D341Med (cell line): ENCODE measurements at regions not wholly inside any gene's neighbourhood (a gene's known extent, or its start where the extent isn't known, plus 50 kb on each side); places are given as distances from the start of the nearest gene placed in this dataset.

Source experiments
- DNase-seq: peaks from one replicate; pipeline ENCODE4 v3.0.0; 2012; ENCODE audit warnings: low spot score

GRCh38 chr2:104702031-104702850 lies 151.7 kb upstream of the POU3F3 start:
- DNase-seq: no peak

DNA sequence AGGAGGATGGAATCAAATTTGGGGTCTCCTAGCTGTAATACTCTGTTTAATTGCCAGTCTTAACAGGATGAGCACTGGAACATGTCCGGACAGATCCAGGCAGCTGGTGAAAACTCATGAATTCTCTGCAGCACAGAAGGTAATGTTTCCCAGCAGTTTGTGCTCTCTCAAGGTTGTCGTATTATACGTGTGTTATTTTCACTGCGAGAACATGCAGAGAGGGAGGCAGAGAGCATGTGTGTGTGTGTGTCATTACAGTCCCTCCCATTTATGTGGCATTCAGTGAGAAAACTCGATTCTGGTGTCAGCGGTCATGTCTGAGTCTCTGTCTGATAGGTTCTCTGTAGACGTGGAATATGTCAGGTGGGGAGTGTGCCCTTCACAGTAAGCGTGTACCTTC lies 150.2 kb upstream of the POU3F3 start:
- no peak for DNase-seq

DNA sequence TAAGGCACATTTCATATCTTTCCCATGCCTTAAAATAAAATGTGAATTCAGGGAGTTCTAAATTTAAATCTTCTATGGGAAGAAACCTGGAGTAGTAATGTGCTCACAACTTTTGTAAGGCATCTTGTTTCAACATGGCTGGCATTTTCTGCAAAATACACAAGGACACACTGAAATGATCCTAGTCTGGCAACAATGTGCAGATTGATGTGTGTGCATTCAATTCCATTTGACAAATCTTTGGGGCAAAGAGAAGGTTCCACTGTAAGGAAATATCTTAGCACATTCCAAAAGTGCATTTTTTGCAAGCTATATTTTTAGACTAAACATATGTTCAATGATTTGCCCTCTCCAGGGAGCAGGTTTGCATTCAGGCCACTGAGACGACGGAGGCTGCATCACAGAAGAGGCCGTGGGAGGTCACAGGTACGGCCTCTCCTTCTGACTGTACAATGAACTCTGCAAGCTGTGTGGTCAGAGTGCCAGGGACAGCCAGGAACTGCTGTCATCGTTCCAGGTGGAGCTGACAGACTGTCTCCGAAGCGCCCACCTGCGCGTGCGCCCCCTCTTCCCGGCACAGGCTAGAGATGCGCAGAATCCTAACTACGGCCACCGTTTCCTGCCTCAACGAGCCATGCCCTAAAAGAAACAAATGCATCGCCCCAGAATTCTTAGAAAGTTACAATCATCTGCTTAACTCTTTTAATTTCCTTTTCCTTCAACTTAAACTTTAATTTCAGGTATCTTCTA lies 149.2 kb upstream of the POU3F3 start:
- no peak for DNase-seq

GRCh38 chr2:104707056-104707455 lies 146.9 kb upstream of the POU3F3 start:
- DNase-seq: no peak

DNA sequence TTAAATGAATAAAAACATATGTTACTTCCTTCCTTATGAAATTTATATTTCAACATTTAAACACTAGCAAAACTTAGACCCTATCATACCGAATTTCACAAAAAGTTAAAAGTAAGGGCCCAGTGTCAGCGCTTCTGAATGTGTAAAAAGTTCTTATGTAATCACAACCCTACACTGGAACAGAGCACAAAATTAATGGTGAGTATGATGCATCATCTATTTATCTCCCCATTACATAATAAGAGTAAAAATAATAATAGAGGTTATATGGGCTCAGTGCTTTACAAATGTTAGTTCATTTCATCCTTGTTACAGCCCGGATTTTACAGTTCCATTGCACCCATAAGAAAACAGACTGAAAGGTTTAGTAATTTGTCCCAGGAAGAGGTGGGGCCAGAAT lies 144.9 kb upstream of the POU3F3 start:
- DNase-seq: no peak

DNA sequence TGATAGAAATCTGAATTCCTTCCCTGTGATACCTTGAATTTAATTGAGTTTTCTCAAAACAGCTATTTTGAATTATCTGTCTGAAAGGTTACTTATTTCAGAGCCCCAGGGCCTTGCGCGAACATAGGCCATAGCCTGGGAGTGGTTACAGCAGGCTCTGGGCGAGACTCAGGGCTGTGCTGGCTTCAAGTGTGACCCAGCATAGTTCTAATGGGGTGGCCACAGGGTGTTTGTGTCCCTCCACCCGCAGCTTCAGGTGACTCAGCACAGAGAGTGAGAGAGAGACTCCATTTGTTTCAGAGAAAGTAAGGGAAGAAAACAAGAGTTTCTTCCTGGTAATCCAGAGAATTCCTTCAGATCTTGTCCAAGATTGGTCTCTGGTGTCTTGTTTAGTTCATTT lies 137.9 kb upstream of the POU3F3 start:
- DNase-seq: no peak

- DNase-seq: peak; percentile 25
These were observed 120.5 kb upstream of the POU3F3 start for GRCh38 chr2:104733226-104733943.

DNA sequence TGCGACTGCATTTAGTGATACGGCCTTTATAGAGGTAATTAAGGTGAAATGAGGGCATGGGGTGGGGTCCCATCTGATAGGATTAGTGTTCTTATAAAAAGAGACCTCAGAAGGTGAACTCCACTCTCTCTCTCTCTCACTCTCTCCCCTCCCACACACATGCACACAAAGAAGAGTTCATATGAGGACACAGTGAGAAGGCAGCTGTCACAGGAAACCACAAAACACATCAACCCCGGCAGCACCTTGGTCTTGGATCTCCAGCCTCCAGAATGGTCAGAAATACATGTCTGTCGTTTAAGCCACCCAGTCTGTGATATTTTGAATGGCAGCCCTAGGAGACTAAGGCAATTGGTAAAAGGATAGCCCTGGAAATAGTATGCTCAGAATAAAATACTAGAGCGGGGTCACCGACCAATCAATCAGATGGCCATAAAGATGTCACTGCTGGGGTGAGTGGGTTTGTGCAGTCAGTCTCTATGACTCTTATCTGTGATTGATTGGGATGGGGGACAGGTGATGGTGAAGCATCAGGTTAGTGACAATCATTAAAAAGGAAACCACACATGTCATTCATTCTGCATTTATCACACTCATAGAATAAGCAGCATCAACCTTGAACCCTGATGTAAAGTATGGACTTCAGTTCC lies 118.9 kb upstream of the POU3F3 start:
- no peak for DNase-seq

DNA sequence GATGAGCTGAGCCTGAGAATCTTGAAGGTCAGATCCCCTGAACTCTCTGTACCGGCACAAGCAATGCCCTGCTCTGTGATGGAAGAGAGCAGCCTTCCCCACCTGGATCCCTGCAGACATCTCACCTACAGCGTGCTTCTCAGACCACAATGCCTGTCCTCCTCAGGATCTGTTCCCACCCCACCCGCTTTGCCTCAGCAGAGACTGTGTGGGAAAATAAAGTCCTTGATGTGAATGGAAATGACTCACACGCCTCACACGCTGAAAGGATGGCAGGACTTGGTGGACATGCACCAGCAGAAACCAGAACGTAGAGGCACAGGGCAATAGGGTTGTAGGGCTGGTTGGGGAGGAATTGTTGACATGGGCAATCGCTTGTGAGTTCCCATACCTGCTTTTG lies 117.9 kb upstream of the POU3F3 start:
- no peak for DNase-seq

GRCh38 chr2:104741860-104742259 lies 112.1 kb upstream of the POU3F3 start:
- no peak for DNase-seq

GRCh38 chr2:104744537-104744936 lies 109.4 kb upstream of the POU3F3 start:
- no peak for DNase-seq

DNA sequence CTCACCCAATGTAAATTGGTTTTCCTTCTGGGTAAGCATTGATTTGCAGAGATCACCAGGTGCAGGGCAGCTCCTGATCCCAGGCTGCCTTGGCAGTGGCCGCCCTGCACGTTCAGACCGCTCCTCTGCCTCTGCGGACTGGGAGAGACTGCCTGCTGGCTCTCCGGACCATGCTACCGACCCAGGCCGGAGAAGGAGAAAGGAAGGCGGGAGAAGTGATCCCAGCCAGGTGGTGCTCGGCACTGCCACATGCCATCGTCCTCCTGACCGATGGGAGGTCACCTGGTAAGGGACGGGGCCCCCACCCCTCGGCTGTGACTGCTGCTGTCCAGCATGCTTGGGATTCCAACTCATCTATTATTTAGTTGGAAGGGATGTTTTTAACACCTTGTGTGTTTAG lies 108.1 kb upstream of the POU3F3 start:
- DNase-seq: no peak

DNA sequence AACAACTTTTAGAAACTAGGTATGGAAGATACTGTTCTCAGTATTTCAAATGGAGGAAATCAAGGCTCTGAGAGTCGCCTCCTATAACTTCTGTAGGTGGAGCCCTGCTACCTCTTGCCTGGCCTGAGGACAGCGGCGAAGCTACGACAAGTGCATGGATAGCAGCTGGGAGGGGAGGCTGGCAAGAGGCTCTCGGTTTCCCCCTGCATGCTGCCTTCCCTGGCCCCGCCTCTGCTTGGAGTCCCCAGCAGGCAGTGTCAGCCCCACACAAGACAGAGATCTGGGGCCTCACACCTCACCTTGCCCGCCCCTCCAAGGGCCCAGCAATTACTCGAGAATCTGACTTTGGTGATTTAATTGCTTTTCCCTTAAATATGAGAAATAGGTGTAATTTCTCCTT lies 107.6 kb upstream of the POU3F3 start:
- DNase-seq: no peak

DNA sequence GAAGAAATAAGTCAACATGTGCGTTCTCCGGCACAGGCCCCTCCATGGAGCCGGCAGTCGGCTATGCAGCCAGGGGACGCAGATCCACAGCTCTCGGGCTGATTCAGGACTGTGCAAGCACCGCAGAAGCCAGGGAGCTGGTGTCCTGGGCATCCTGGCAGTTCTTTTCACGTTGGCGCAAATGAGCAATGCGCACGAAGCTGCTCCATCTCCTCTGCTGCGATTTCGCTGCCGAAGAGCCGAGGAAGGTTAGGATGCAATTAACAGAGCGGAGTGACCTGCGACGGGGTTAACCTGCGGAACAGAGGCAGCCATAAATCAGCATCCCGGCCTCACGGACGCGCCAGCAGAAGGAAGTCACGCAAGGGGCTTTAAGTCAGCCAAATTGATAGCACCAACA lies 107.1 kb upstream of the POU3F3 start:
- no peak for DNase-seq

- no peak for DNase-seq
These were observed 104.0 kb upstream of the POU3F3 start for GRCh38 chr2:104749856-104750460.

DNA sequence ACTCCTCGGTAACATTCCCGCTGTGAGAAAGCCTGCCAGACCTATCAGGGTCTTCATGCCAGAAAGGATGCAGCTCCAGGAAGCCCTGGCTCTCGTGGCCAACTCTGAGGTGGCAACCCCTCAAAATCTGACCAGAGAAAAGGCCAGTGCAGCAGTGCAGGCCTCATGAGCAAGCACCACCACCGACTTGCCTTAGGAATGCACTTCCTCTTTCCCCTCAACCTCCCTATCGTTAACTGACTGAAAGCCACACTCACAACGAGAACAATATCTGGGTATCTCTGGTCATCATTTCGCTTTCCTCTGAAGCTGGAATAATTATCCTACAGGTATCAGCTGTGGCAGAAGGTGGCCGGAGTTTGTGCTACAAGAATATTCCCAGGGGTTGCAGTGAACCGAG lies 101.4 kb upstream of the POU3F3 start:
- DNase-seq: no peak

DNA sequence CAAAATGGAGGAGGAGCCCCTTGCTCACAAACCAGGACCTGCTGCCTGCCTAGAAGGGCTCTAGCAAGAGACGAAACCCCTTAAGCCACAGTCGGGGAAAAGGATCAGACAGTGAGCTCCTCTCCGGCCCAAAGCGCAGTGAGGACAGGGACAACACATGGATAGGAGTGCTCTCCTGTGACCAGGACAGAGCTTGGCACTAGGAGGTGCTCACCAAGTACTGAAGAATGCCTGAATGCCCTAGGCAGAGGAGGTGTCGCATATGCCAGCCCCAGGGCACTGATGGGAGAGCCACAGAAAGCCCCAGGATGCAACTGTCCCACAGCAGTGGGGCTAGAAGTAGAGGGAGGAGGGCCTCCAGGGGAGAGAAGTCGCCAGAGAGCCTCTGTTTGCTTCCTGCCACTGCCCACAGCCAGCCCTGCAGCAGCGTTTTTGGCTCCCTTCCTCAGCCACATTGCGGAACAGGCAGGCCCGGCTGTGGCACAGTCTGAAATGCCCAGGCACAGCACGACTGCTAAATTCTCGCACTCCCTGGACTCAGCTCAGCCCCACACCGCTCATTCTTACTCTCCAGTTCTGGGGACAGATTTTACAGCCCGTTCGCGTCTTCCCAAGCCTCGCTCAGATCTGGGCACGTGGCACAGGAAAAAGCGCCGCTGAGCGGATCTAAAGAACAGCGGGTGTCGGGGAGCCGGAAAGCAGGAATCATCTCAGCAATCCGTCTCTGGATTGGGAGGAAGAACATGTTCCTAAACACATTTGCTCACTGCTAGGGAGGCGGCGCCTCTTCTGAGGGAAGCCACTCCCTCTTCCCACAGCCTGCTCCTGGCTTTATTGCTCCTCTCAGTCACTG lies 98.7 kb upstream of the POU3F3 start:
- DNase-seq: no peak

- no peak for DNase-seq
These were observed 97.8 kb upstream of the POU3F3 start for GRCh38 chr2:104756118-104756517.

DNA sequence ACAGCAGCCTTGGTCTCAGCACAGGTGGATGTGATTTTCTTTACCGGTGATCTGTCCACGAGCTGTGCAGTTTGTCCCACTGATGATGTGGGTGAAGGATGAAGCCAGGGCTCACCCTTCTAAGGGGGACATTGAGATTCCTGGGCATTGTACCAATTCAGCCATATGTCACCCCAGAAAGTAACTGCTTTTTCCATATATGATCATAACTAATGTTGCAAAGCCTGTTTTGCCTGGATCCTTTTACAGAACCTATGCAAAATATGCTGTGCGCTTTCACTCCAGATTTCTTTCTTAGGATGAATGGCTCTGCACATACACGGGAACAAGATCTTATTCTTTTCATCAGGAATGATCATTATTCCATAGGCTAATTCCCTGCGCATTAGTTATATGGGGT lies 96.9 kb upstream of the POU3F3 start:
- DNase-seq: no peak

DNA sequence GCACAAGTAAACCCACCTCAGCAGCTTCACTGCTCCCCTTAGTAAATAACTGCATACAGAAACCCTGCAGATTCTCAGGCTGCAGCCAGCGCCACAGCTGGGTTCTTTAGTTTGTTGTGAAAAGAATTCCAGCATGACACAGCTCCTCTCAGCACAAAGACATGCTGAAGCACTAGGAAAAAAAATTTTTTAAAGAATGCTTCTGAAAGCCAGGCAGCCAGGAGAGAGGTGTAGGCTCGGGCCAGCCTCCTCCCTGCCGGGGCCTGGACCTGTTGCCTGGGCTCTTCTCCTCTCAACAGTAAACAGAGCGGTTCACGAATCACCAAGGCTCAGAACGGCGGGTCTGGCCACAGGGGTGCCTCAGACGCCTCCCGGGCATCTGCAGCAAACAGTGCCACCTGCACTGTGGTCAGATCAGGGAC lies 95.7 kb upstream of the POU3F3 start:
- no peak for DNase-seq

GRCh38 chr2:104762031-104762430 lies 91.9 kb upstream of the POU3F3 start:
- no peak for DNase-seq
